GM21528 (cell line): ENCODE measurements at regions not wholly inside any gene's neighbourhood (a gene's known extent, or its start where the extent isn't known, plus 50 kb on each side); places are given as distances from the start of the nearest gene placed in this dataset.

Experiments
- ATAC-seq: cut with Tn5 transposase; IDR thresholded peaks from one replicate; pipeline ENCODE4 v1.9.1; 2021; ENCODE audit warnings: mild to moderate bottlenecking, moderate library complexity; ENCODE audit not compliant: unreplicated experiment, low FRiP score

DNA sequence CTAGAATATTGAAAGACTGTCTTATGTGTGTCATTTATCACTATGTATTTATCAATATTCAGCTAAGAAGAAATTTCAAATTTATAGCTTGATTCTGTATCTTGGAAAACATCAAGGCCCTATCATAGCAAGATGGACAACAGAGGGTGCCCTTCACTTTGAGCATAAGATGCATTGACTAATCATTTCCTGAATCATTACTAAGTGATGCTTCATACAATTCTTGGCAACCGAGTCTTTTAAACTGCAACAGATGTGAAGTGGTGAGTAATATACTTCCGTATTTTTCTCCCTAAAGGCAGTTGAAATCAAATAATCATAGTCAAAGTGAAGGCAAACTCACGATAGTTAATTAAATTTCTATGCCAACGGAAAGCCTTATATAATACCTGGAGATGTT is 318.6 kb upstream of the RGMB start:
- no peak for ATAC-seq

DNA sequence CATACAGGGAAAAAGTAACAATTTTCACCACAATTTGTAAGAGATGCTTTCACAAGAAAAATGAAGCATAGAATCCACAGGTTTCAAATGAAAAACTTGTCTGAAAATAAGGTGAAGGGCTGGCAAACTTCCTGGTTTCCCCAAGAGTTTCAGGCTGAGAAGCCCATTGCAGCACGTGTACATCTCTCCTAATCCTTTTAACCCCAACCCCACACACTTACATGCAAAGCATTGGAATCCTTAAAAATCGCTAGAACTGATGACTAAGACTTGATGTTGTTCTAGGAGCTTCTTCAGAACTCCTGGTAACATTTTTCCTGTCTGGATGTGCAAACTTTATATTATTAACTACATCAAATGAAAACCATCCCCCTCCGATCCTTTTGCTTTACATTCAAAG is 317.8 kb upstream of the RGMB start:
- no peak for ATAC-seq

GRCh38 chr5:98458004-98458403 is 315.5 kb upstream of the RGMB start:
- no peak for ATAC-seq

GRCh38 chr5:98458726-98459125 is 314.7 kb upstream of the RGMB start:
- no peak for ATAC-seq

GRCh38 chr5:98460536-98460935 is 312.9 kb upstream of the RGMB start:
- ATAC-seq, result no peak

- ATAC-seq, result no peak
Observed at GRCh38 chr5:98461485-98461884, 312.0 kb upstream of the RGMB start.

GRCh38 chr5:98463222-98463621 is 310.2 kb upstream of the RGMB start:
- no peak for ATAC-seq

GRCh38 chr5:98463676-98464075 is 309.8 kb upstream of the RGMB start:
- no peak for ATAC-seq

DNA sequence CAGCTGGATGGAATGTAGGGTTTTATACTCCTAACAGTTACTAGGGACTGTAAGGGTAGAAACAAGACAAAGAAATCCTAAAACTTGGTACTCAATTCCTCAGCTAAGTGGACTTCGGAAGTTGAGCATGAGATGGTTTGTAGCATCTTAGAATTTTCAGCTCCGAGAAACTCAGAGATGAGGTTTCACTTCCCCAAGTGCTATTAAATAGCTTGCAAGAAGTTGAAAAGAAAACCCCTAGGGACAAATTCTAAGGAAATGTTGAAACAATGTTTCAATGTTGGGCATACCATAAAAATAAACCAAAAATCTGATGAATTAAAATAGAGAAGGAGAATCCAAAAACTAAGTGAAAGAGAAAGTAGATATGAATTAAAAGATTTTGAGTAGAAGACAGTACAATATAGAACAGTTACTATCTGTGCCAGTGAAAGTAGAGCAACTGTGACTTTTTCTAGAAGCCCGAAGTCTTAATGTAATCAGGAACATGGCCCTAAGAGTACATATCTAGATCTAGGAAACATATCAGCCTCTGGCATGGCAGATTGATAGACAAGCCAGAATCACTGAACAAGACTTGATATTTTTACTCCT is 308.6 kb upstream of the RGMB start:
- peak; percentile 88 for ATAC-seq

- ATAC-seq, result no peak
Observed at GRCh38 chr5:98468188-98468869, 305.1 kb upstream of the RGMB start.

DNA sequence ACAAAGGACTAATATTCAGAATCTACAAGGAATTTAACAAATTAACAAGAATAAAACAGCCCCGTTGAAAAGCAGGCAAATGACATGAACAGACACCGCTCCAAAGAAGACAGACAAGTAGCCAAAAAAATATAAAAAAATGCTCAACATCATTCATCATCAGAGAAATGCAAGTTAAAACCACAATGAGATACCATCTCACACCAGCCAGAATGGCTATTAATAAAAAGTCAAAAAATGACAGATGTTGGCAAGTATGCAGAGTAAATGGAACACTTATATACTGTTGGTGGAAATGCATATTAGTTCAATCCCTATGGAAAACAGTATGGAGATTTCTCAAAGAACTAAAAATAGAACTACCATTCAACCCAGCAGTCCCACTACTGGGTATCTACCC is 302.7 kb upstream of the RGMB start:
- ATAC-seq, result no peak

- no peak for ATAC-seq
Observed at GRCh38 chr5:98471458-98471857, 302.0 kb upstream of the RGMB start.

GRCh38 chr5:98474216-98474615 is 299.2 kb upstream of the RGMB start:
- no peak for ATAC-seq

GRCh38 chr5:98474782-98475181 is 298.7 kb upstream of the RGMB start:
- ATAC-seq, result no peak

DNA sequence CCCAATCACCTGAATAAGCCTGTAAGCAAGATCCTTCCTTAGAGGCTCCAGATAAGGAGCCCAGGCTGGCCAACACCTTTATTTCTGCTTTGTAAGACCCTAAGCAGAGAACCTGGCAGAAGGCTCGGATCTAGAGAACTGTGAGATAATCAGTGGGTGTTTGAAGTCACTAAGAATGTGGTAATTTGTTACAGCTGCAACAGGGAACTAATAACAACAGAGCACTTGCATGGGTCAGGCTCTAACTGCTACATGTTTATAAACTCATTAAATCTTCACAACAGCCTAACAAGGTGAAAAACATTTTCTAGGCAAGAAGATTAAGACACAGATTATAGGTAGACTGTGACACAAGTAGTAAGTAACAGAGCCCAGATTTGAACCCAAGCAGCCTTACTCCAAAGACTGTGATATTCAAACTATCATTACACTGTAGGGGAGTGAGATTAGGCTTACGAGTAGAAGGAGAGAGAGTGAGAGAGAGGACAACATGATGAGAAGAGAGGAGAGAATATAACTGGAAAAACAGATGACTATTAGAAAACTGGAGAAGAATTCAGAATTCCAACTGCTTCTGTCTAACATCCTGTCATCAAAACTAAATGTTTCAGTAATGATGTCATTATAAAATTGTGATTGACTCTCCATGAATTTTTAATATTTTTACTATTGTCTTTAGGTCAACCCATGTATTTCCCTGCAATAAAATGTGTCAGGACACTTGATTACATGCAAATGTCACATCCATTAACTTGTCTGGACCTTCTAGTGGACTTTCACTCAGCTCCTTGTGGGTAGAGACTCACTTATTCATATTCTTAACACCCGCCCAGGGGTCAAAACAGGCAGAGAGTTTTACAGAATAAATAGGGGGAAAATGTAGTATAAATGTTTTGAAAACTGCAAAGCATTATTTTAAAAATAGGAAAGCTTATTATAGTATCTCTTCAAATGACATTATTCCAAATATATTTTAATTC is 290.9 kb upstream of the RGMB start:
- ATAC-seq, result no peak

- no peak for ATAC-seq
Observed at GRCh38 chr5:98483301-98483685, 290.2 kb upstream of the RGMB start.

DNA sequence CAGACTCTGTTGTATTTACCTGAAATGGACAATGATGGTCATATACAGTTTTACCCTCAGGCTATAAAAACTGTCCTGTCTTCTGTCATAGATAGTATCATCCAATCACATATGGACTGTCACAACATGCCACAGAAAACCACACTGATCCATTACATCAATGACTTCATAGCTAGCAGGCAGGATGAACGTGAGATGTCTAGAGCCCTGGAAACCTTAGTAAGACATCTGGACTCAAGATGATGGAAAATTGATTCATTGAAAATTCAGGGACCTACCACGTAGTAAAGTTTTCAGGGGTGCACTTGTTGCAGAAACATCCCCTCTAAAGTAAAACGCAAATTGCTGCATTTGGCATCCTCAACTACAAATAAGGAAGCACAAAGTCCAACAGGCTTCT is 284.4 kb upstream of the RGMB start:
- ATAC-seq, result no peak

DNA sequence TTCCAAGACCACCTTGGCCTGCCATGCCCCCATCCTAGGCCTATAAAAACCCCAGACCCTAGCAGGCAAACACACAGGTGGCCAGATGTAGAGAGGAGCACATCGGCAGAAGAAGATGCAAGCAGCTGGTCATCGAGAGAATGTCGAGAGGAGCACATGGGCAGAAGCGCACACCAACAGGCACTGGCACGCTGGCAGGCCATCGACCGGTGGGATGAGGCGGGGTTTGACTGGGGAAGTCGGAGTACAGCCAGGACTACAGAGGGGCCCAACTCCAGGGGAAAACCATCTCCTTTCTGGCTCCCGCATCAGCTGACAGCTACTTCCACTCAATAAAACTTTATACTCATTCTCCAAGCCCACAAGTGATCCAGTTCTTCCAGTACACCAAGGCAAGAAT is 283.1 kb upstream of the RGMB start:
- no peak for ATAC-seq

- no peak for ATAC-seq
Observed at GRCh38 chr5:98492258-98492657, 281.2 kb upstream of the RGMB start.

DNA sequence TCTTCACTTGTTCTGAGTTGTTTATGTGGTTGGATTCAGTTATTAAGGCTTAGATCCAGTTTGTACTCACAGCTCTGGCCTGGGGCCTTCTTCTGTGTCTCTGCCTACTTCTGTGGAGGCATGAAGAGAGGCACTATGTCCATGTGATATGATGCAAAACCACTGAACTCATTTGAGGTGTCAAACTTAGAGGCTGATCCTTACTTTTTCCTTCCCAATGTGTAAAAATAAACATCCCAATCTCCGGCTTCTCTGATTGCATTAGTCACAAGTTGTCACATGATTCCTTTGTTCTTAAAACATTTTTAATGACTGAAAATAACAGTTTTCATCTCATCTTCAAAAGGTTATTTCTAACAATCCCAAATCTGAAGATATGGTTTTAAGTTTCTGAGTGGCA is 276.0 kb upstream of the RGMB start:
- no peak for ATAC-seq

GRCh38 chr5:98498028-98498427 is 275.4 kb upstream of the RGMB start:
- ATAC-seq, result no peak
